Thyroid gland (tissue), 4 donors: ENCODE measurements at regions not wholly inside any gene's neighbourhood (a gene's known extent, or its start where the extent isn't known, plus 50 kb on each side); places are given as distances from the start of the nearest gene placed in this dataset.
"Not testable (repeated sequence)": the region's sequence is repeated elsewhere in the genome, so short reads cannot be mapped to it uniquely, and the experiment has no call there.

ENCODE experiments used
- DNase-seq, 2 donors: peaks; one replicate each; pipeline ENCODE4 v3.0.0-alpha.2; 2019
- H3K27ac ChIP-seq, 3 donors: fragments of 200-600 bp; sonication (generic); 1 replicate in 2 of 3; 2 replicates in 1 of 3; pipeline ENCODE4 v1.5.1; 2016 to 2019; ENCODE audit warnings: mild to moderate bottlenecking in 1 of 3, moderate library complexity in 1 of 3
- H3K27me3 ChIP-seq: fragments of 200-600 bp; sonication (generic); one replicate; pipeline ENCODE4 v1.5.1; 2019
- H3K36me3 ChIP-seq, 2 donors: fragments of 200-600 bp; sonication (generic); one replicate each; pipeline ENCODE4 v1.5.1; 2016 to 2019
- H3K4me1 ChIP-seq, 2 donors: fragments of 200-600 bp; sonication (generic); one replicate each; pipeline ENCODE4 v1.5.1; 2017 to 2019
- H3K4me3 ChIP-seq, 3 donors: fragments of 200-600 bp; sonication (generic); replicated peaks in 1 of 3; 1 replicate in 2 of 3; 2 replicates in 1 of 3; pipeline ENCODE4 v1.5.1; 2016; ENCODE audit warnings: mild to moderate bottlenecking in 1 of 3
- H3K9me3 ChIP-seq: fragments of 200-600 bp; sonication (generic); one replicate; pipeline ENCODE4 v1.5.1; 2017
- POLR2A ChIP-seq, 2 donors: fragments of 450-650 bp; IDR thresholded peaks; one replicate each; pipeline ENCODE4 v1.6.1; 2017; ENCODE audit warnings: antibody characterized with exemption in 2 of 2, mild to moderate bottlenecking in 2 of 2, moderate library complexity in 1 of 2
- whole genome bisulfite sequencing, 2 donors: methylation state at CpG; one replicate each; pipeline ENCODE4 v1.1.5; 2017; 5-methylcytosine and 5-hydroxymethylcytosine counted together
- intact Hi-C: fragments of 100-400 bp; cut with DNase I; formaldehyde crosslinking; loops from one replicate; pipeline ENCODE4 v1.15.1; 2023
- TF ChIP-seq, protein P1 (sequence below), 6 experiments: fragments of 200-600 bp in 3 of 6; fragments of 450-650 bp in 3 of 6; sonication (generic) in 3 of 6; IDR thresholded peaks; one replicate each; pipeline ENCODE4 v1.5.1; 2016 to 2019; ENCODE audit warnings: antibody characterized with exemption in 6 of 6, mild to moderate bottlenecking in 2 of 6, inconsistent platforms in 1 of 6, moderate library complexity in 1 of 6

DNA sequence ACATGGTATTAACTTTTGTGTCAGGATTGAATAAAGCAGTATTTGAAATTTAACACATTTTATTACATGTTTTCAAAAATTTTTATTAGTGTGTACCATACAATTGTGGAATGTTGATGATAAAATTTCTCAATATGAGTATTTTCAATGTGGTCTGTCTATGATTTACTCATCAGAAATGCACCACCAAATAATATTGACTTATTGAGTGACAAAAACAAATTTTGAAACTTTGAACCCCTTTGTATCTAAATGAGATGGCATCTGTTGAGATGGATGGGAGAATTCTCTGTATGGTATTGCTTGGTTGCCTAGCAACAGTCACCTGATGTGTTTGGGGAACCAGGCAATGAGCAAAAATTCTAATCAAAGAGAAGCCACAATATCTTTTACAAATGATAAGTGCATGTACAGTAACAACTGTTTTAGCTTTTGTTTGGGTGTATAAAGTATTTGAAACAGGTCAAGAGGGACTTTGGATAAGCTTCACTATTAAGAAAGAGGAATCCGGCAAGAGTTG lies 400.1 kb downstream of the CCDC85A start:
- no peaks in the 10 kb centered on the region for H3K27me3 ChIP-seq
- H3K4me1 ChIP-seq, result no peaks in the 10 kb centered on the region
- TF ChIP-seq POLR2A (IDR thresholded peaks at IDR 0.05), result no peak
- TF ChIP-seq, protein P1, sequence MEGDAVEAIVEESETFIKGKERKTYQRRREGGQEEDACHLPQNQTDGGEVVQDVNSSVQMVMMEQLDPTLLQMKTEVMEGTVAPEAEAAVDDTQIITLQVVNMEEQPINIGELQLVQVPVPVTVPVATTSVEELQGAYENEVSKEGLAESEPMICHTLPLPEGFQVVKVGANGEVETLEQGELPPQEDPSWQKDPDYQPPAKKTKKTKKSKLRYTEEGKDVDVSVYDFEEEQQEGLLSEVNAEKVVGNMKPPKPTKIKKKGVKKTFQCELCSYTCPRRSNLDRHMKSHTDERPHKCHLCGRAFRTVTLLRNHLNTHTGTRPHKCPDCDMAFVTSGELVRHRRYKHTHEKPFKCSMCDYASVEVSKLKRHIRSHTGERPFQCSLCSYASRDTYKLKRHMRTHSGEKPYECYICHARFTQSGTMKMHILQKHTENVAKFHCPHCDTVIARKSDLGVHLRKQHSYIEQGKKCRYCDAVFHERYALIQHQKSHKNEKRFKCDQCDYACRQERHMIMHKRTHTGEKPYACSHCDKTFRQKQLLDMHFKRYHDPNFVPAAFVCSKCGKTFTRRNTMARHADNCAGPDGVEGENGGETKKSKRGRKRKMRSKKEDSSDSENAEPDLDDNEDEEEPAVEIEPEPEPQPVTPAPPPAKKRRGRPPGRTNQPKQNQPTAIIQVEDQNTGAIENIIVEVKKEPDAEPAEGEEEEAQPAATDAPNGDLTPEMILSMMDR (IDR thresholded peaks at IDR 0.05), result no peak
- H3K4me3 ChIP-seq, result no peak overlapping the region
- intact Hi-C loops, result no loop called here
- no peaks in the 10 kb centered on the region for H3K36me3 ChIP-seq
- no peak overlapping the region for H3K27ac ChIP-seq
- DNase-seq, result no peak
- H3K9me3 ChIP-seq, result no peaks in the 10 kb centered on the region
- WGBS, 2 donors, result 88 to 90% methylated on average over 1 of the region's 1 CpG

DNA sequence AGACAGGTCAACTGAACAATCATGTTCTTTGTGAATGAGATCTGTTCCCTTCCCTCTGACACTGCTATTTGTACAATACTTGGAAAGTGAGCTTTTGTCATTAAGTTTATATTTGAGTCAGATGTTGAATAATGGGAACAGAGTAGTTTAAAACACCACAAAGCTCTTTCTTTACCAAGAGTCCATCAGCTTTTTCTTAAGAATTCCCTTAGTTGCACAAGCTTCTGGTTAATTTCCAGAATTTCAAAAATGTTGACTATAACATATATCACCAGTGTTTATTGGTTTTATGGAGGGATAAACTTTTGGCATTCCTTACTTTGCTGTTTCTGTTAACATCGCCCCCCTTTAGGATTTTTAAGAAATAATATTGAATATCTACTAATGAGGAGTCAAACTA lies 403.7 kb downstream of the CCDC85A start:
- Histone ChIP-seq H3K27me3 (no peaks in the 10 kb centered on the region), H3K36me3 (no peaks in the 10 kb centered on the region), H3K4me3 (no peak overlapping the region), H3K27ac (no peak overlapping the region), H3K9me3 (no peaks in the 10 kb centered on the region), H3K4me1 (no peaks in the 10 kb centered on the region)
- WGBS, 2 donors, result 93% methylated on average over 1 of the region's 1 CpG
- intact Hi-C loops, result no loop called here
- DNase-seq, result no peak
- TF ChIP-seq POLR2A (IDR thresholded peaks at IDR 0.05), result no peak
- TF ChIP-seq, protein P1 (IDR thresholded peaks at IDR 0.05), result no peak

DNA sequence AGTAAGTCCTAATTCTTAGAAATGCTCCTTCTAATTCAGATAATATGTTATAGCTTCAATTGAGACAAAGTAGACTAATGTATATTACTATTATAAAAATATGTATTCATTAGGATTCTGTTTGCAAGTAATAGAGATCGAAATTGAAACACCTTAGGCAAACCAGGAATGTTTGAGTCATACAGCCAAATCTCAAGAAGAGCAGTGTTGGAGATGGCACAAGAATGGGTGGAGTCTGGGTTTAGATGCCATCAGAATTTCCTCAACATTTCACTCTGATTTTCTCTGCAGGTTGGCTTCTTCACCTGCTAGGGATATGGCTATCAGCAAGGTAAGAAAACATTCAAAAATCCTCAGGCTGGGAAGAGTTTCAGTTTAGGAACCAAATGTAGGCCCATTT lies 405.4 kb downstream of the CCDC85A start:
- 81 to 90% methylated on average over 1 of the region's 1 CpG for WGBS, 2 donors
- TF ChIP-seq, protein P1 (IDR thresholded peaks at IDR 0.05), result no peak
- no peak for TF ChIP-seq POLR2A (IDR thresholded peaks at IDR 0.05)
- Histone ChIP-seq H3K27me3 (no peaks in the 10 kb centered on the region), H3K27ac (no peak overlapping the region), H3K9me3 (no peaks in the 10 kb centered on the region), H3K36me3 (no peaks in the 10 kb centered on the region), H3K4me1 (no peaks in the 10 kb centered on the region), H3K4me3 (no peak overlapping the region)
- intact Hi-C loops, result no loop called here
- no peak for DNase-seq

DNA sequence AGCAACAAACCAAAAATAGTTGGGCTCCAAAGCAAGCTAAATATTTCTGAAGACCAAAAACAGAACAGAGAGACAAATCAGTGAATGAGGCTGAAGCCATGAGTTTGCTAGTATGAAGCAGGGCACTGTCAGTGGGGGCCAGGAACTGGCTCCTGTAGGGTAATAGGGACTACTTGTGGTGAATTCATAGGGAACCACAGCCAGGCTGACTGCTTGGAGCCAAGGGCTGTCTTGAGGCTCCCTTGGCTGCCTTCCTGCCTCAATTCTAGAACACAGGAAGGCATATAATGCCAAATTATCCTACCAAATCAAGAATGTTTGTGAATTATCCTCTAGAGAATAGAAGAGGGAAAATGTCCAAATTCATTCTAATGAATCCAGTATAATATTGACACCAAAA lies 406.0 kb downstream of the CCDC85A start:
- Histone ChIP-seq H3K27ac (no peak overlapping the region), H3K36me3 (no peaks in the 10 kb centered on the region), H3K9me3 (no peaks in the 10 kb centered on the region), H3K4me1 (no peaks in the 10 kb centered on the region), H3K27me3 (no peaks in the 10 kb centered on the region), H3K4me3 (no peak overlapping the region)
- no peak for TF ChIP-seq POLR2A (IDR thresholded peaks at IDR 0.05)
- TF ChIP-seq, protein P1 (IDR thresholded peaks at IDR 0.05), result no peak
- DNase-seq, result no peak
- intact Hi-C loops, result no loop called here

DNA sequence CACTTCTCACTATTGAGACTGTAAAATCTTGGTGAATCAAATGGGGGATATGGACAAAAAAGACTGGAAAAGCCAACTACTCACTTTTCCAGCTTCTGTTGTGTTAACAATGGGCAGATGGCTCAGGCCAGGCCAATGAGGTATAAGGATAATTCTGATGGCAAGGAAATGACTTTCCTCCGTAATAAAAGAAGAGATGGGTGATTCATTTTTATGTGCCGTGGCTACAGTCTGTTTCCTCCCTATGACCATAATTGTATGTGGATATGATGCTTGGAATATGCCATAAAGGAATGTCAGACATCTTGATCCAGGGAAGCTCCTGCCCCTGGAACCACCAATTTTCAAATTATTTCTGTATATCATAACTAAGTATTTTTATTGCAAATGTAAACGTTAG lies 406.8 kb downstream of the CCDC85A start:
- 47 to 73% methylated on average over 3 of the region's 3 CpGs for WGBS, 2 donors
- no peaks in the 10 kb centered on the region for H3K36me3 ChIP-seq

DNA sequence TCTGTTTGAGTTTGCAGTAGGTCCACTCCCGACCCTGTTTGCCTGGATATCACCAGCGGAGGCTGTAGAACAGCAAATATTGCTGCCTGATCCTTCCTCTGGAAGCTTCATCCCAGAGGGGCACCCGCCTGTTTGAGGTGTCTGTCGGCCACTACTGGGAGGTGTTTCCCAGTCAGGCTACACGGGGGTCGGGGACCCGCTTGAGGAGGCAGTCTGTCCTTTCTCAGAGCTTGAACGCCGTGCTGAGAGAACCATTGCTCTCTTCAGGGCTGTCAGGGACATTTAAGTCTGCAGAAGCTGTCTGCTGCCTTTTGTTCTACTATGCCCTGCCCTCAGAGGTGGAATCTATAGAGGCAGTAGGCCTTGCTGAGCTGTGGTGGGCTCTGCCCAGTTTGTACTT lies 422.3 kb downstream of the CCDC85A start:
- H3K27me3 ChIP-seq, H3K27ac ChIP-seq, DNase-seq, H3K4me1 ChIP-seq, intact Hi-C loops, H3K9me3 ChIP-seq, H3K36me3 ChIP-seq, H3K4me3 ChIP-seq: not testable (repeated sequence)
- WGBS, 2 donors, result 72 to 77% methylated on average over 4 to 9 of the region's 9 CpGs

More for the DNA sequence above, 406.8 kb downstream of the CCDC85A start:
- TF ChIP-seq, protein P1 (IDR thresholded peaks at IDR 0.05), result no peak
- TF ChIP-seq POLR2A (IDR thresholded peaks at IDR 0.05), result no peak
- Histone ChIP-seq H3K27me3 (no peaks in the 10 kb centered on the region), H3K9me3 (no peaks in the 10 kb centered on the region), H3K27ac (no peak overlapping the region), H3K4me3 (no peak overlapping the region), H3K4me1 (no peaks in the 10 kb centered on the region)
- no peak for DNase-seq
- intact Hi-C loops, result no loop called here
